NCI-H446 treated with DMSO at 0.1 percent for 48 hours (cell line): ENCODE measurements at regions not wholly inside any gene's neighbourhood (a gene's known extent, or its start where the extent isn't known, plus 50 kb on each side); places are given as distances from the start of the nearest gene placed in this dataset.

Experiments used
- DNase-seq: peaks from one replicate; lab custom pipeline; 2025; lab: John Stamatoyannopoulos, UW

GRCh38 chr4:3715855-3716630, 50.1 kb upstream of the ADRA2C start:
- DNase-seq = no peak

DNA sequence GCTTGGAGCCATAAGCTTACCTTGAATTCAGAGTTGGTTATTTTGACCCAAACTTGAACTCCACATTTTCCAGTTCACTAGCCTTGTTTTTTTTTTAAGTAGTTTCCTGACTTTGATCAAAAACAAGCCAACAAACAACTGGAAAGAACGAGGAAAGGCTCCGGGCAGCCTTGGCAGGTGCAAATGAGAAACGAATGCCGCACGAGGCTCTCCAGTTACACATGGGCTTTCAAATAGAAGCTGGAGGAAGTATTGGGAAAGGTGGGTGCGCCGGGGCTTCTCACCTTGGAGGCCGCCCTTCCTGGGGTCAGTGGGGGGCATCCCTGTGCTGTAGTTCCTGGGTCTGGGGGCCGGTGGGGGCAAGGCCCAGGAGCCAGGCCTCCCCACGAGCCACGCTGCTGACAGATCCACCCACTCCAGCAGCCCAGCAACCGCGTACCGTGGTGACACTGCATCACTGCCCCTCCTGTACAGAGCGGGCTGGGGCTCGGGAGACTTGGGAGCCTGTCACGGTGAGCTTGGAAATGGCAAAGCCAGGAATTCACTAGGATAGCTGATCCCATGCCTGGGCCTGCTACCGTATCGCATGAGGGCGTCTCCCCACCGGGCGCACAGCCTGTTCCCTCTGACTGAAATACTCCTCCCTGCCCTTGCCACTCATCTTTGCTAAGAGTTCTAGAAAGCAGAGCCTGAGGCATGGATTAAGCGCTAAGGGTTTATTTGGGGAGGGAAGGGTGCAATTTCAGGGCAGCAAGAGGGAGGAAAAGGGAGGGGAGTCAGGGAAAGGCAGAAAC, 50.9 kb upstream of the ADRA2C start:
- DNase-seq = no peak

DNA sequence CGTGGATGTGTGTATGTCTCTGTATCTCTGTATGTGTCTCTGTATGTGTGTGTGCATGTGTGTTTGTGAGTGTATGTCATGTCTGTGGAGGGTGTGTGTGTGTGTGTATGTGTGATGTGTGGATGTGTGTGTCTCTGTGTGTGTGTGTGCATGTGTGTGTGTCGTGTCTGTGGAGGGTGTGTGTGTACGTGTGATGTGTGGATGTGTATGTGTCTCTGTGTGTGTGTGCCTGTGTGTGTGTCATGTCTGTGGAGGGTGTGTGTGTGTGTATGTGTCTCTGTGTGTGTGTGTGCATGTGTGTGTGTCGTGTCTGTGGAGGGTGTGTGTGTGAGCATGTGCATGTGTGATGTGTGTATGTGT, 51.6 kb upstream of the ADRA2C start:
- DNase-seq = no peak

- no peak for DNase-seq
Measured at GRCh38 chr4:3713817-3714641, 52.2 kb upstream of the ADRA2C start.

DNA sequence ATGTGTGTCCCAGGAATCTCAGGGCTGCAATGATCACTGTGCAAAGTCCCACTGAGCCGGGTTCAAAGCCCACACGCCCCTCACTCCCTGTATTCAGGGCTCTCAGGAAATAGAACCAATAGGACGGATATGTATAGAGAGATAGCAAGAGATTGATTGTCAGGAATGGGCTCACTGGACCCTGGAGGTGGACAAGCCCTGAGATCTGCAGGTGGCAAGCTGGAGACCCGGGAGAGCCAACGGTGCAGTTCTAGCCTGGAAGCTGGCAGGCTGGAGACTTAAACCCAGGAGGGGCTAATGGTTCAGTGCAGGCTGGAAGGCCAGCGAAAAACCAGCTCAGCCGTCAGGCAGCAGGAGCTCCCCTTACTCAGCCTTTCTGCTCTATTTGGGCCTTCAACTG, 52.8 kb upstream of the ADRA2C start:
- no peak for DNase-seq

DNA sequence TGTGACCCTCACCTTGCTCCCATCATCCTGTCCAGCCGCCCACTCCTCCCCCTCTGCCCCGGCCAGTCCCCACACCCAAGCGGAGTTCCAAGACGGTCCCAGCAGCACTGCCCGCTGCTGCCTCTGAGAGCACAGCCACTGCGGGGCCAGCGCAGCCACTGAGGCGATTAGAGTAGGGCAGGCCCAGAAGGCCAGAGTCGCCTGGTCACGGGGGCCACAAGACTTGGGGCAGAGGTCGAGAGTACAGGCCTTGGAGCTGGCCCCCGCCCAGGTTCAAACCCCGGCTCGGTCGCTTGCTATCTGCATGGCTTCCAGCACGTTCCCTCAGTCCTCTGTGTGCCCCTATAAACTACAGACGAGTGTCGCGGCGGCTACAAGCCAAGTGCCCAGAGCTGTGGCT, 53.2 kb upstream of the ADRA2C start:
- DNase-seq = no peak

- no peak for DNase-seq
Measured at GRCh38 chr4:3712112-3712805, 53.9 kb upstream of the ADRA2C start.

DNA sequence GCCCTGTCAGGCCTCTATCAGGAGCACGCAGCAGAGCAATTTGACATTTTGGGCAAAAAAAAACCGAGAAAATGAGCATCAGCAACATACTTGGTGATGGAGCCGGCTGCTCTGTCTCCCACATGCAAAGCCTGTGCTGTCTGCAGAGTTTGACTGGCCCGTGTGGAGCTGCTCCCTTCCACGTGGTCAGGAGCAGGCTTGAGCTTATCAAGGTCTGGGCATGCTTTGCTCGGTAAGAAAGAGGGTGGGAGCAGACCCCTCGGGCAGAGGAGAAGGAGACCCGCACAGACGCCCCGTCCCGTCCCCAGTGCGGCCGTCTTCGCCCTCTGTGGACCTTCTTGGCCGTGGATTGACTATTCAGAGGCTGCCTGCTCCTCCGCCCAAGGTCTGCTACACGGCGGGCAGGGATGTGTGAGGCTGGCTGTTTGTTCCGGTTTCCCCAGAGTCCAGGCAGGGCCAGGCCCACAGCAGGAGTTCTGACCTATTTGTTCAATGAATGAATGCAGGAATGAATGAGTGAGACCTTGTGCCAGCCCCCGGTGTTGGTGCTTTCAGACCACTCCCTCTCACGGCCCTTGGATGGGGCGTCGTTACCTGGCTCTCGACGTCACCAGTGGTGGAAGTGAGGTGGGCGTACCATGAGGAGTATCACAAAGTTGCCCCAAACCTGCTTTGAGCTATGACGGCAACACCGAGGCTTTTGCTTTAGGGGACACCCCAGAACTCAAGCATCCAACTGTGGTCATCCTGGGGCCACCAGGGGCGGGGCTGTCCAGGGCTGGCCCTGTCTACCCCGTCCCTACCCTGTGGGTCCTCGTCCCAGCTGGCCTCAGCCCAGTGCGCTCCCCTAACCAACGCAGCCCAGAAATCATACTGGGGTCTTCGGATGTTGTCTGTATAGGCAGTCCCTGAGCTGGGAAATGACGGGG, 54.7 kb upstream of the ADRA2C start:
- no peak for DNase-seq

DNA sequence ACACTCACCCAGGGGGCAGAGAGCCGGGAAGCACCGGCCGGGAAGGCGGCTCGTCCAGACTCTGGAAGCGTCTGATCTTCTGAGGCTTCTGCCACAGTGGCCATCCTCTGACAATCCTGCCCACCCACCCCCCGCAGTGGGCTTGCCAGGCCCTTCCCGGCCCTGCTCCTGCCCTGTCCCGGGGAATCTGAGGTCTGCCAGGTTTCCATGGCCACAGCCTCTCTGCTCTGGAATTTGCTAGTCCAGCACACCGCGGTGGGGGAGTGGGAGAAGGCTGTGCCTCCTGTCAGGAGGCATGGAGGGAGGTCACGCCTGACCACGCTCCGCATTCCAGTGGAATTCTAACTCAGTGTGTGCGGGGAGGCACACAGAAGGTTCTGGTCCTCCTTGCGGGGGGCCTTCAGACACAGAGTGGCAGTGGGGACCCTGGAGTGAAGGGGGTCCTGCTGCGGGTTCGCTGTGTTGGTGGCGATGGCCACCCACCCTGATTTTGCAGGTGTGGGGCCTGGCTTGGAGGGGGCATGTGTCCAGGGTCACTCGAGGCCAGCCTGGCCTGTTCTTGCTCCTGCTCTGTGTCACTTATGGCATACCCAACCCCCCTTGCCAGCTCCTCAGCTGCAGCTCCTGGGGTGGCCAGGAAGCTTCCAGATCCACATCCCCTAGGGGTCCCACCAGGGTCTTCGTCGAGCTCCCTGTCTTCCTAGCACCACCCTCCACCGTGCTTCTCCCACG, 55.6 kb upstream of the ADRA2C start:
- no peak for DNase-seq

- DNase-seq = no peak
Measured at GRCh38 chr4:3709846-3710441, 56.2 kb upstream of the ADRA2C start.

DNA sequence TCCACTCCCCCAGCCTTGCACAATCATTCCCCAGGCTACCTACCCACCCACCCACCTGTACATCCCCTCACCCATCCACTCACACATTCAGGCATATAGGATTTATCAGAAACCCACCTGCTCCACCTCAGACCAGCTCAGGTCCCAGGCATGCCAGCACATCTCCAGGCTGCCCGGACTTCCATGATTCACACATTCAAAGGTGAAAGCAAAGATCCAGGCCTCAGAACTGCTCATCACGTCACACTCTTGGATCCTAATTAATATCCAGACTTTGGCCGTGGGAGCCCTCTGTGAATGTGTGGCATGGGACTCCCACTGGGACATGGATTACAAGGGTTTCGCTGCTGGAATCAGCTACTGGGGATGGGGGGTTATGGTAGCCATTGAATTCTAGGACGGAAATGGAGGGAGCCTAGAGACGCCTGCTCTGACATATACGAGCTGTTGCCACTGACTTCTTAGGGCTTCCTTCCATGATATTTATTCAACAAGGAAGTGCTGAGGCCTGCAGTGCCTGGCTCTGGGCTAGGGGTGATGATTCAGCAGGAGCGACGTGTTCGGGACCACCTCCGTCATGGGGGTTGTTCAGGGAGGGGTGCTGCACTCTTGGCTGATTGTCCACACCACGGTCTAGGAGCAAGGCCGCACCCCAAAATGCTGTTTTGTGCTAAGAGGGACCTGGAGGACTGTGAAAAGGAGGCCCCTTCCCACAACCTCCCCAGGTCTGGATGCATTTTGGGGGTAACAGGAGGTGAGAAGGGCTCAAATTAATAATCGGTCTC, 56.9 kb upstream of the ADRA2C start:
- DNase-seq = no peak

GRCh38 chr4:3708611-3709010, 57.6 kb upstream of the ADRA2C start:
- no peak for DNase-seq

DNA sequence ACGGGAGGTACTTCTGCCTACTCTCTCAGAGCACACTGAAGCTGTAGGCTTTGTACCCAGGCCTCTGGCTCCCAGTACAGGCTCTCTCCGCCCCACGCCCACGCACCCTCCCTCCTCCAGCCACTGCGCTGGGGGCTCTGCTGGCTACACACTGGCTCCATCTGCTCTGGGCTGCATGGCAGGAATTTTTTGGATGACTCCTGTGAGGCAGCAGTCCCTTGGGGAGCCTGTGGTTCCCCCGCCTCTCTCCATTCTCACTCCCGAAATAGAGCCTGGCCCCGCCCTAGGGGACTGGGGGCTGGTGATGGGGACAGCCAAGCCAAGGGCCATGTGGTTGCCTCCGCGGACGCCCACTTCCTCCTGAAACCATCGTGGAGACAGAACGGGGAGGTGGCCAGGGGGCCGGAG, 58.1 kb upstream of the ADRA2C start:
- DNase-seq = no peak

DNA sequence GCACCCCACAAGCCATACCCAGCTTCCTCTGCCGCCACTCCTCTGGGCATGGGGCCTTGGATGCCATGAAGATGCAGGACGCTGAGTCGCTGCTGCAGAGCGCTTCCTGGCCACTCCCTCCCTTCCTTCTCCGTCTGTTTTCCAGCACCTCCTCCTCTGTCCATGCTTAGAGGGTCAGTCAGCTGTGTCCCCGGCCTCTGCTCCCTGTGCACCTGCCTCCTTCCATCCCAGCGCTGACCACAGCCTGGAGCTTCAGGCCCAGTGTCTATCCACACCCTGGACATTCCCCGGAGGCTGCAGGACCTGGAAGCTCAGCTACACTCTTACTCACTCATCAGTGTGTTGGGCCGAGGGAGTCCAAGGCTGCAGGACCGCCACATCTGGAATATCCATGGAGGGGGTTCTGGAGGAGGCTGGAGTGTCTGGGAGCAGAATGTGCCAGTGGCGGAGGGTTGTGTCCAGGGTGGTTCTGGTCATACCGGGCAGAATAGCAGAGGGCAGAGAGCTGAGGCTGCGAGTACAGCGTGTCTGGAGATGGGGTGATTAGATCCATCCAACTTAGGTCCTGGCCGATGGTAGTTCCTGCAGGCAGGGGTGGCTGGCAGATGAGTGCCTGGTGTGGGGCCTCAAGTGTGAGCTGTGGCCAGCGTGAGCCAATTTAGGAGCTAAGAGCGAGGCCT, 58.6 kb upstream of the ADRA2C start:
- no peak for DNase-seq

DNA sequence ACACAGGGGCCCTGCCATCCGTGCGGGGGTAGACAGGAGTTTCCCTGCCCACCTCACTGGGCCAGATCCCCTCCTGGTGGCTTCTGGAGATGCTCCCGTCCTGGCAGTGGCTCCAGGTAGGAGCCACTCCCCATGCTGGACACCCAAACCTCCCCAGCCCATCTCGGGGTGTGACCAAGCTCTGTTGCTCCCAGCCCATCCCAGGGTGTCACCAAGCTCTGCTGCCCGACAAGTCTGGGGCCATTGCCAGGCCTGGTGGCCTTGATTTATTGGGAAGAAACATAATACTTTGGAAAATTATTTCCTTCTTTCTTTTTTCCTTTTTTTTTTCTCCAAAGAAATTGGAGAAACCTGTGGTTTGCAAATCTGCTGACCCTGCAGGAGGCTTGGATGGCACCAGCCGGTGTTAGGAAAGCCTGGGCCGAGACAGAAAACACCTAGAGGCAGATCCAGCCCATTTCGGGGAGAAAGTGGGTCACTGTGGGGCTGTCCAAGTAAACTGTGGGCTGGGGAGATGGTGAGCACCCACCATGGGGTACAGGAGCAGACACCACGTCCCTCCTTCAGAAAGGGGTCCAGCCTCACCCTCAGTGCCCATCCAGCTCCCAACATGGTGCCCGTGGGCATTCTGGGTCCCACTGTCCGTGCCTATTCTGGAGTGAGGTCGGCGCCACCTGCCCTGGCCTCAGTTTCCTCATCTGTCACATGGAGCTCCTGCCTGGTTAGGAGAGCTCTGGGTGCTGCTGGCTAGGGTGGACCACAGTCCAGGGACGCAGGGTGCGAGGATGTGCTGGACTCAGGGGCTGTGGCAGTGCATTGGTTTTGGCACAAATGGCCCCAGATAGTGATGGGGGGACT, 59.4 kb upstream of the ADRA2C start:
- no peak for DNase-seq

DNA sequence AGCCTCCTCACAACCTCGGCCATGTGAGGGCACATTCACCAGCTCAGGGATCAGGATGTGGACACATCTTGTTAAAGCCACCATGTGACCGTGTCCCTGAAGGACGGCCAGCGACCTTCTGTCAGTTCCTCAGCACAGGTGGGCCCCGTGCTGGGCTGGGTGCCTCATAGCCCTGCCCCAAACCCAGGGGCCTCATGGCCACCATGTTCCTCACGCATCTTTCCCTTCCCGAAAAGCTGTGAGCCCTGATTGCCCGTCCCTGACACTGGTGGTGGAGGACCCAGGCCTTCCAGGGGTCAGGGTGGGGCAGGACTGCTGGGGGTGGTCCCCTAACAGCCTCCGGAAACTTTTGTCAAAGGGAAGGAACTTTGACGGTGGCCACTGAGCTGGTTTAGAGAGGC, 60.1 kb upstream of the ADRA2C start:
- DNase-seq = no peak

GRCh38 chr4:3705236-3705987, 60.8 kb upstream of the ADRA2C start:
- no peak for DNase-seq
